Hematopoietic multipotent progenitor cell treated with erythropoietin and hydrocortisone succinate and interleukin-3 and kit ligand, for 17 days (in vitro differentiated cells): ENCODE measurements at regions not wholly inside any gene's neighbourhood (a gene's known extent, or its start where the extent isn't known, plus 50 kb on each side); places are given as distances from the start of the nearest gene placed in this dataset.

Source experiments
- DNase-seq: peaks from one replicate; pipeline ENCODE4 v3.0.0-alpha.2; 2015; ENCODE audit warnings: low spot score

DNA sequence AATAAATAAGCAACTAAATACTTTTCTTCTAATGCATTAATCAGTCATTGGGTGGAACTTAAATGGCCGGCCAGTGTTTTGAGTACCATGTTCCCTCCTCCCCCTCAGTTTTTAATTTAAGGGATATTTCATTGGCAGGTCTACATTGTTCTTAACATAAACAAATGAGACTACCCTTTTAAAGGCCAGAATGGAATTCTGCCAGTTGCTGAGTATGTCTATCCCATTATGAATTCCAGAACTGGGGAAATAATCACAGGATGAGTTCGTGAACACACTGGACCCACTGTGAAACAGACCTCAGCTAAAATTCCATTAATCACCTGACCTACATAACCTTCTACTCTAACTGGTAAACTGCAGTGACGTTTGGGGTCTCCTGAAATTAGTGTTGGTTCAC is 305.5 kb upstream of the PKN2 start:
- no peak for DNase-seq

DNA sequence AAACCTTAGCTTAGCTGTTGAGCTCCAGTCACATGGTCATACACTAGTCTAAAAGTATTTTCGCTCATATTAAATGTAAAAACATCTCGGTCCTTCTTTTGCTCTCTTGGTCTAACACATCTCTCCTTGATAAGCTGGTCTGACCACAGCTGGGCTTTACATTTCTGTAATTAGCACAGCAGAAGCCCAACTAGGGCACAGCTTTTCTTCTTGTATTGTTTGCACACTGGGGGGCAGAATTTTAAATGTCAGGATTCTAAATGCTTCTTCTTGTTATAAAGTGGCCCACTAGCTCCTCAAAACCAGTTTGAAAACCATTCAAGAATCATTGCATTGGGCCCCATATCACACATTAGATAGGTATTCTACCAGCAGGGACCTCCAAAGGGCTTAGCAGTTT is 289.1 kb upstream of the PKN2 start:
- DNase-seq = no peak

DNA sequence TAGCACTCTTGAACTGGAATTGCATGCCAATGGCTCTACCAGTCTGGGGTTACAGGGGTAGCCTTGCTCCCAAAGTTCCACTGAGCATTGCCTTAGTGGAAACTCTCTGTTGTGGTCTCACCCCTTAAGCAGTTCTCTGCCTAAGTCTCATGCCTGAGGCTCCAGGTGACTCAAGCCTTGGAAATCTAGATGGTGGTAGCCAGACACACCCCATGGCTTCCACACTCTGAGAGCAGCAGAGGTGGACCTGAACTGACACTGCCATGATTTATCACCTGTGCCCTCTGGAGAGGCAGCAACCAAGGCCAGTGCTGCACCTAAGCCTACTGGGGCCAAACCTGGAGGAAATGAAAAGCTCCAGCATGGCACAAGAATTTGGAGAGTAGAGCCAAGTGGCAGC is 285.7 kb upstream of the PKN2 start:
- no peak for DNase-seq

DNA sequence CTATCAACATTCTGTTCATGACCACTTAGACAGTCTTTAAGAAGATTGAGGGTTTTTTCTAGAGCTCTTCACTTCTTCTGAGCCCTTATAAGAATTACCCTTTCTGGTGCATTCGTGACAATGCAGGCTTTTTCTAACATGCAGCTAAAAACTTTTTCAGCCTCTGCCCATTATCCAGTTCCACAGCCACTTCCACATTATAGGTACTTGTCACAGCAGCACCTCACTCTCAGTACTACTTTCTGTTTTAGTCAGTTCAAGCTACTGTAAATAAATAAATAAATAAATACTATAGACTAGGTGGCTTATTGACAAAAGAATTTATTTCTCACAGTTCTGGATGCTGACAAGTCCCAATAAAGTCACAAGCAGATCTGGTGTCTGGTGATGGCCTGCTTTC is 284.4 kb upstream of the PKN2 start:
- no peak for DNase-seq

DNA sequence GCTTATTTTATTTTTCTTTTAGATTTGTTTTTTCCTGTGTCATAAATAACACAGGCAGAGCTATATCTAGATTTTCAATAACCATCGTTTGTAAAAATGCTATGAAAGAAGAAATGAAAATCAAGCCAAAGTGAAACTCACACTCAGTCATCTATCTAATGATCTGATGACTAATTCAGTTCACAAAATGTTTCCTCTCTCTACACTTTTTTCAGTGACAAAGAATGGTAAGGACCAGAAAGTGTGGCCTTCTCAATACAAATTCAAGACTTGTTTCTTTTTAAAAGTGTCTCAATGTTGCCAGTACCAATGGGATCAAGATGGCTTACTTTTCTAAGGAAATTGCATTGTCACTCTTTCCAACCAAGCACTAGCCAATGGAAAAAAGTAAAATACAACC is 282.8 kb upstream of the PKN2 start:
- no peak for DNase-seq

DNA sequence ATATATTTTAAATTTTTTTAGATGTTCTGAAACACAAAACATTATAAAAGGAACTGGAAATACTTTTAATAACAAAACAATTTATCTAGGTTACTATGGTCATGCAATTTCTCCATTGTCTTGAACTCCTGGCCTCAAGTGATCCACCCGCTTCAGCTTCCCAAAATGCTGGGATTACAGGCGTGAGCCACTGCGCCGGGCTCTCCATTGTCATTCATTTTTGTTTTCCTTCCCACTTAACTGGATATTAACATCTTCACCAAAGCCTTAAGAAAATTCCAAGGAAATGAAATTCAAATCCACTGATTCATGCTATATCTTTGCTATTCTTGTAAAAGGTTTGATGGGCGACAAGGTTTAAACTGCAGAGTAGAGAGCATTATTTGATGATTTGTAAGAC is 279.5 kb upstream of the PKN2 start:
- no peak for DNase-seq

DNA sequence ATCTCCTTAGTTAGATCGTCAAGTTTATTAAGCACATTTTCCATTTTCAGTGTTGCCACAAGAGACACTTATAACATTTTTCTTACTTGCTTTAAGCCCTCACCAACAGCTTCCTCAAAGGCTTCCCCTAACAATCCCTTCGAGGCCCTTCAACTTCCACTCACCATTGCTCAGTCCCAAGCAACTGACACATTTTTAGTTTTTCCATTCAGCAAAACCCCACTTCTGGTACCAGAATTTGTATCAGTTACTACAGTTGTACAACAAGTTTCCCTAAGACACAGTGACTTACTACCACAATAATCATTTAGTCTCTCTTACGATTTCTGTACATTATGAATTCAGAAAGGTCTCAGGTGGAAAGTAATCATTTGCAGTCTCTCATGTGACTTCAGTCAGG is 276.8 kb upstream of the PKN2 start:
- no peak for DNase-seq

DNA sequence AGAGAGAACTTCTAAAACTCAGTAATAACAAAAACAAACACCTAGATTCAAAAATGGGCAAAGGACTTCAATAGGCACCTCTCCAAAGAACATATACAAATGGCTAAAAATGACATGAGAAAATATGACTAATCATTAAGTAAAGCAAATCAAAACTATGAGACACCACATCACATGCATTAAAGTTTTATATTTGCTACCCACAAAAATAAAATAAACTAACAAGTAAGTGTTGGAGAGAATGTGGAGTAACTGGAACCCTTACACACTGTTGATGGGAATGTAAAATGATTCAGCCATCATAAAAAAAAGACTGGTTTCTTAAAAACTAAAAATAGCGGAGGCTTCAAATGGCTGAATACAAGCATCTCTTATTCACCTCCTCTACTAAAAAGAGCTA is 262.1 kb upstream of the PKN2 start:
- no peak for DNase-seq

DNA sequence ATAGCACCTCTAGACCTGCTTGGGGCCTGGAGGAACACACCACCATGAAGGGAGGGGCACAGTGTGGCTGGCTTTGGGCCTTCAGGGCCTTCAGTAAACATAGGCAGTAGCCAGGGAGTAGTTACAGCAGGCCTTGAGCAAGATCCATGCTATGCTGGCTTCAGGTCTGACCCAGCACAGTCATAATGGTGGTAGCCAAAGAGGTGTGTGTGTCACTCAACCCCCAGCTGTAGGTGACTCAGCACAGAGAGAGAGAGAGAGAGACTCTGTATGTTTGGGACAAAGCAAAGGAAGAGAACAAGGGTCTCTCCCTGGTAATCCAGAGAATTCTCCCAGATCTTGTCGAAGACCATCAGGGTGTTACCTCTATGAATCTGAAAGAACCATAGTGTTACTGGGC is 250.5 kb upstream of the PKN2 start:
- no peak for DNase-seq

DNA sequence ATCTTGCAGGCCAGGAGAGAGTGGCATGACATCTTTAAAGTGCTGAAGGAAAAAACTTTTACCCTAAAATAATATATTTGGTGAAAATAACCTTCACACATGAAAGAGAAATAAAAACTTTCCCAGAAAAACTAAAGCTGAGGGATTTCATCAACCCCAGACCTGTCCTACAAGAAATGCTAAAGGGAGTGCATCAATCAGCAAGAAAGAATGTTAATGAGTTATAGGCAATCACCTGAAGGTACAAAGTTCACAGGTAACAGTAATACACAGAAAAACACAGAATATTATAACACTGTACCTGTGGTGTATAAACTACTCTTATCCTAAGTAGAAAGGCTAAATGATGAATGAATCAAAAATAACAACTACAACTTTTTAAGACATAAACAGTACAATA is 249.2 kb upstream of the PKN2 start:
- DNase-seq = no peak

DNA sequence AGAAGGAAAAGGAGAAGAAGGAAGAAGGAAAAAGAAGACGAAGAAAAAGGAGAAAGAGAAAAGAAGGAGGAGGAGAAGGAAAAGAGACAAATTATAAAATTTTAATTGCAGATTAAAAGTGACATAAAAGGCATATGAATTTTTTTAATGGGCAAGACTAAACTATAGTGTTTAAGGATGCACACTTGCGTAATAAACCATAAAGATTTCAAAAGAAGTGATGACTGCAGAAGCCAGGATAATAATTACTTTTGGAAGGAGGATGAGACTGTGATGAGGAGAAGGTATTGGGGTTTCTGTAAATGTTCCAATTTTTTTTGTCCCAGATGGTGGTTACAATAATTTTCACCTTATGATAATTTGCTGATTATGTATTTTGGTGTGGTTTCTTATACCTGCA is 243.1 kb upstream of the PKN2 start:
- DNase-seq = no peak

DNA sequence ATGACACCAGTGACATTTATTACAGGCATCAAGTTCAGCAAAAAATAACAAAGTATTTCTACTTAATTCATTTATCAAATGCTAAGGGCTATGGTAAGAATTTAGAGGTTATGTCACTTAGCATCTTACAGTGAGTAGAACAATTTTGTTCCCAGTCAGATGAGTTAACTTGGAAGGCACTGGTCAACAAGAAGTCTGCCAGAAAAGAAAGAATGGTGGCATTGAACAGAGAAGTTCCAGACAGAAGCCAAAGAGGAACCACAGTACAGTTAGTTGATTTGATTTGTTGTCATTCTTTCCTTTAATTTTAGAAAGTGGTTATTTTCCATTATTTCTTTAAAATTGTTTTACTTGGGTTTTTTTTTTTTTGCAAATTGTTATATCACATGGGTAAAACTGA is 232.2 kb upstream of the PKN2 start:
- no peak for DNase-seq

DNA sequence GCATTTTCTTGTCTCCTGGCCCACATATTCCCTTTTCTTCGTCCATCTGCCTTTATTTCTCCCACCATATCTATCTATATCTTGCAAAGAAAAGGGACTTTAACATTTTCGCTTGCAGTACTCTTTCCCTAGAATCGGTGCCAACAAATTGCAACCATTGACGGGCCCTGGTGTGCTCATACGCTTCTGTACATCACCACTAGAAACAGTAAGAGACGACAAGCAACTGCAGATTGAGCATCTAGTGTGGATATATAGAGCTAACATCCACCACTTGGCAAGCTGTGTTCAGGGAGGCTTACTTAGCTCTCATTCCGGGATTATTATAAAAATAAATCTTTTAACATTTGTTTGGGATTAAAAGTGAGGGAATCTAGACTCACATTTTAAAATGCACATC is 230.8 kb upstream of the PKN2 start:
- DNase-seq = no peak

DNA sequence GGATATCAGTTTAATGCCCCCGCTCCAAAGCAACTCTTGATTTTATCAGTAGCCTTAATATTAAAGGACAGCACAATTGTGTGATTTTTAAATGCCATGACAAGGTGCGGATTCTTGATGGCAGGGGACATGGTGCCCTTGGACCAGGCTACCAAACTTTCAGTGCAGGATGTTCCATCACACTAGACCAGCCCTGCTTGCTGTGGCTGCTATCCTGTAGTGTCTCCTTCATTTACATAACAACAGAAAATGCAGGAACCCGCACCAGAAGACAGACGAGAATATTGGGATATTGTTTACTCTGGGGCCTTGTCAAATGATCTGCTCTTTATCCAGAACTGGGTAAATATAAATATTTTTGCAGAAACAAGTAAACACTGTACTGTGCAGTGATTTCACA is 229.3 kb upstream of the PKN2 start:
- DNase-seq = no peak

DNA sequence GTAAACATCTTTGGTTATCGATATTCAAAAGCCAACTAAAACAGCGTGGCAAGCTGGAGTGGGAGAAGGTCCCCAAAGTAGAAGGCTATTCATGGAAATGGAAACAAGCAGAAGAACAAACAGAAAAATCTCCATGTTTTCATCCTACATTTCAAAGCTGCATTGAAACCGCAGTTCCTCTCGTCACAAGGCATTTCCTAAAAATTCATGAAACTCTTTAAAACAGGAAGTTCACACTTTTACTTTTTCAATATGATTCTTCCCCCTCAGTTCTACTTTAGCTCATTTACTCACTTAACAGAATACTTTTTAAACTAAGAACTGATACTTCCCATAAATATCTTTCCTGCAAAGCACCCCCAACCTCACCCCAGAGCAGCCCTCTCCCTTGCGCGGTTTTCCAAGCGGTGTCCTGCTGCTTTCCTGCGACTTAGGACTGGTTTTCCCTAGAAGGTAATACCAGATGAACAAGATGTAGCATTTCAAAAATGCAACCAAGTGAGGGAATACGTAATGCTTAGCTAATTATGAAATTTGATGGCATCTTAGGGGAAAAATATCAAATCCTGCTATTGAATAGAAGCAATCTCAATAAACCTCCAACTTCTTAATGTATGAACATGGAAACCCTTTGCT is 228.3 kb upstream of the PKN2 start:
- no peak for DNase-seq

DNA sequence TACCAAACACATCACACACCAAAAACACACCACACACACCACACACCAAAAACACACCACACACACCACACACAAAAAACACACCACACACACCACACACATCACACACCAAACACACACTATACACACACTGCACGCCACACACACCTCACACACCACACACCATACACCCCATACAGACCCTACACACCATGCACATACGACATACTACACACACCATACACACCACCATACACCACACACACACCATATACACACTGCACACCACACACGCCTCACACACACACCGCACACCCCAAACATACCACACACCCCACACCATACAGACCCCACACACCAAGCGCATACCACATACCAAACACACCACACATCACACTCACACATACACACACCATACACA is 226.9 kb upstream of the PKN2 start:
- DNase-seq = no peak

DNA sequence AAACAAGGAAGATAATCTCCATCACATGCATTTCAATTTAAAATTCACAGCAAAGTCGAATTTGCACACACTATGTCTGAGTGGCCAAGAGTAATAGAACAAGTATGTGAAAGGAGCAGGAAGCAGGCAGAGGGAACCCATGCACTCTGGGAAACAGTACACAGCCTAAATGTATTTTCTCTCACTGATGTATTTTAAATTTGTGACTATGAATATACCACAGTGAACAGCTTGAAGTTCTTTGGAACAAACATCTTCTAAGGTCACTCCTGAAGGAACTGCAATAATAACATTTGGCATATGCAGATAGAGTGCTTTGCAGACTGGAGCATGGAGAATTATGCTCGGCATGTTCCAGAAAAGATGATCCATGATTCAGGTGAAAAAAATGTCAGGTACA is 223.1 kb upstream of the PKN2 start:
- no peak for DNase-seq

DNA sequence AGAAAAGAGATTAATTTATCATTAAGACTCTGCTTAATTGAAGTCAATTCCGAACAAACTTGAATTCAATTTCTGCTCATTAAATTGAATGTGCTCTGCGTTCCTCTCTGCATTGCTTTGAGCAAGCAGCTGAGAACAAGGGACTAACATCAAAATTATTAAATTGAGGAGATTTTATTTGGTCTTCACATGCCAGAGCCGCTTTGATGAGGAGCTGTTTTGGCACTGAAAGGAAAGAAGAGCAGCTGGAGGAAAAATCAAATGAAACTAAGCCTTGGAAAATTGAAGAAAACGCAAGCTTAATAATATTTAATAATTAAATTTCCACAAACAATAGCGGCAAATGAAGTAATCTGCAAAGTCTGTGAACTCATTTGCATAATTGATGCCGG is 222.0 kb upstream of the PKN2 start:
- DNase-seq = no peak

DNA sequence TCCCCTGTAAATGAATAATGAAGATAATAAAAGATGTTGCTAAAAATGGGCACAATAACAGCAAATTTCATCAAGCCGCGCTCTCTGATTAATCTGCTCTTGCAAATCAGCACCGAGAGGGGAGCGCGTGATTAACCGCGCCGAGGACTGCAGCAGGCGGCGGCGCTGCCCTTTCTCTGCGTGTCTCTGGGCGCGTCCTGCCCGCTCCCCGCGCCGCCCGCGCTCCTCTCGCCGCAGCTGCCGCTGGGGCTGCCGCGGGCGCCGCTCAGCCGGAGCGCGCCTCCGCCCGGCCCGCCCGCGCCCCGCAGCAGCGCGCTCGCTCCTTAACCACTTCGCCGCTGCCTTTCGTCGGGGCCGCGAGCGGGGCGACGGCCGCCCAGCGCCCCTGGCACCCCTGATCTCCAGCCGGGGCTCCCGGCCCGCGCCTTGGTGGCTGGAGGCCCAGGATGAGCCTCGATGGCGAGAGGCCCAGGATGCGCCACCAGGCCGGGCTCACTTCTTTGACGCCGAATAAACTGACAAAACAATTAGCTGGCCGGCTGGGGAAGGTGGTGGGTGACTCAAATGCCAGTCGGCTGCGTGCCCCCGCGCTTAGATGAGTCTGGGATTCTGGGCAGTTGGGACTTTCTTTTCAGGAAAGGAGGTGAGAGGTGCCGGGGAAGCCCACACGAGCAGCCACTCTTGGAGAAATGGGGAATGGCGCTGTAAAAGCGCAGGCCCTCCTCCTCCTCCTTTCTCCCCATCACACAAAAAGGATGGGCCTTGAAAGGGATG is 221.4 kb upstream of the PKN2 start:
- no peak for DNase-seq

DNA sequence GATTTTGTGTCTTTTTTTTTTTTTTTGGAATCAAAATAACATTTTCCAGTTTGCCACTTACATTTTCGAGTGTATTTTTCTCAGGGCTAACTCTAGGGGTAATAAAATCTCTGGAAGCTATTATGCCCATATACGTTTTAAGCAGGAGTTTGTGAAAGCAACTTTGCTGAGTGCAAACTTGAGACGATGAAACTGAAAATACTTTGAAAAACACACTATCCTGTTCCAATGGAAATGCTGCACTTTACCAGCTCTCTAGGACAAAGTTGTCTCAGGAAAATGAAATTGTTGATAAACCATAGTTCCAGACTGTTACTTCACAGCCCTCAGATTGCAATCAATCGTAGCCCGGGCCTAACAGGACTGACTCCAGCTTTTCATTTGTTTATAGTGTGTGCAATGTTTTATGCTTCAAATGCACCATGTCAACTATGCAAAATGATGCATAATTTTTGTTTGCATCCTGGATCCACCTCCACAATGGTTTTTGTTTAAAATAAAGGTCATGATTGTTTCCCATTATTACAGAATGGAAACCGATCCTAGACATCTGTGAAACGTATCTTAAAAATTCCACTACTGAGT is 220.6 kb upstream of the PKN2 start:
- DNase-seq = no peak

DNA sequence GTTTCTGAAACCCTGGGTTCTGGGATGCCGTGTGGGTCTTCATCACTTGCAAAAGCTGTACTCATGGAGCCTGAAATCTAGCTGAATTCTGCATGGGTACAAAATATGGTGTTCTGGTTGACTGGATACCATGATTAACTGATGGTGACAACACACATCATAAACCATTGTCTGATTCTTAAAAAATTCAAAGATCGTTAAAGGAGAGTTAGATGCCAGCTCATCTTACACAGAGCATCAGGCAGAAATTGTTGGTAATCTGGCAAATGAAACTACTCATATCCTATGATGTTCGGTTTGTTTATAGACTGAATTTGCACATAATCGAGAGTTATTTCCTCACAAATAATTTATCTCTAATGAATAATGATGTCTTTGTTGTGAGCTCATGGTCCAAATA is 218.1 kb upstream of the PKN2 start:
- DNase-seq = no peak

DNA sequence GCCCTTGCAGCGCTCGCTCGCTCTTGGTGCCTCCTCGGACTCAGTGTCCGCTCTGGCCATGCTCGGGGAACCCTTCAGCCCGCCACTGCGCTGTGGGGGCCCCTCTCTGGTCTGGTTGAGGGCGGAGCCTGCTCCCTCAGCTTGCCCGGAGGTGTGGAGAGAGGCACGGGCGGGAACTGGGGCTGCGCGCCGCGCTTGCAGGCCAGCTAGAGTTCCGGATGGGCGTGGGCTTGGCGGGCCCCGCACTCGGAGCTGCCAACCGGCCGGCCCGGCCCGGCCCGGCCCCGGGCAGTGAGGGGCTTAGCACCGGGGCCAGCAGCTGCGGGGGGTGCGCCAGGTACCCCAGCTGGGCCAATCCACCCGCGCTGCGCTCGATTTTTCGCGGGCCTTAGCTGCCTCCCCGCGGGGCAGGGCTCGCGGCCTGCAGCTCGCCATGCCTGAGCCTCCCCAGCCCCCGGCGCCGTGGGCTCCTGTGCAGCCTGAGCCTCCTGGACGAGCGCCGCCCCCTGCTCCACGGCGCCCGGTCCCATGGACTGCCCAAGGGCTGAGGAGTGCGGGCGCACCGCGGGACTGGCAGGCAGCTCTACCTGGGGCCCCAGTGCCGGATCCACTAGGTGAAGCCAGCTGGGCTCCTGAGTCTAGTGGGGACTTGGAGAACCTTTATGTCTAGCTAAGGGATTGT is 217.0 kb upstream of the PKN2 start:
- DNase-seq = no peak

DNA sequence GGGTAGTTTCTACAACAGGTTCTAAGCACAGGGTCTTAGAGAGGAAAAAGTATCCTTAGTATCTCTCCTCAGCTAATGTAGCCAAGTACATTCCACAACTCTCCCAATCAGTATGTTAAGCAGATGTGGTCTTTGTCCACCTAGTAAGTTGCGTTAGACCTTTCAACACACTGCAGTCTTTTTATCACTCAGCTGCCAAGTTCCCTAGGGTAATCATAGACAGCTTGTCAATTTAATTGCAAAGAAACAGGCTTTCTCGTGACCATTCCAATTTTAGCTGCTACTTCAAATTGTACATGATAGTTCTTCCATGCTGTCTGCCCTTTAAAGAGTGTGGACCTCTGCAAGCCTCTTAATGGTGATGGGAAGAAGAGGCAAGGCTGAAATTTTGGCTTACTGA is 211.8 kb upstream of the PKN2 start:
- DNase-seq = no peak
